ENCODE measurements at regions not wholly inside any gene's neighbourhood (a gene's known extent, or its start where the extent isn't known, plus 50 kb on each side); places are given as distances from the start of the nearest gene placed in this dataset.

DNA sequence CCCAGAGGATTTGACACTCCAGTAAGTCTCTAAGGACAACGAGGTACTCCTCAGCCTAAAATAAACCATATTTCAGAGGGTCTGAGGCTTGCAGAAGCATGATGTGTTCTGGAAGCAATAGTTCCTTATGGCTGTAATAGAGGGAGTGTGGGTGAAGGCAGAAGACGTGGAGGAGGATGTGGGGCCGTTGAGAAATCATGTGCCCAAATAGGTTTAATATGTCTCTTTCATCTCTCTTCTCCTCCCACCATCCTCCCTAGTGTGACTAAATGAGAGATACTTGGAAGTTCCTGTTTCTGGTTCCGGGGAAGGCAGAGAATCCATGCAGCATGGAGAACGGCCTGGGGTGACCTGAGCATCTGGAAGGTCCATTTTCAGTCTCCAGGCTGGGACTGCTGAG lies 174.0 kb upstream of the RSPO3 start:
- Histone ChIP-seq H2AFZ (0 out of 2 replicates have a peak overlapping the region, but pooled peaks have one; percentile 19), H3F3A (ENCODE audit: insufficient read depth, low read depth) (no peaks in the 10 kb centered on the region), H3K9me2 (ENCODE audit: insufficient read depth) (no peaks in the 10 kb centered on the region), H3K27me3 (ENCODE audit: insufficient read depth, low read depth) (no peaks in the 10 kb centered on the region), H3K4me2 (no peak overlapping the region), H3K9me3 (ENCODE audit: insufficient read depth, low read depth) (no peaks in the 10 kb centered on the region; the same call in 1 of the 2 replicates), H3K27ac (no peak overlapping the region), H3K36me3 (ENCODE audit: low read depth) (no peaks in the 10 kb centered on the region), H3K79me2 (ENCODE audit: low read depth) (no peaks in the 10 kb centered on the region), H3K4me1 (replicated peaks; ENCODE audit: insufficient read depth) (no peaks in the 10 kb centered on the region), H3K4me3 (no peak overlapping the region), H4K20me1 (ENCODE audit: insufficient read depth) (no peaks in the 10 kb centered on the region)
- ChIA-PET POLR2A (ENCODE audit: unreplicated experiment) (no interaction called here), CTCF (no interaction called here)
- intact Hi-C loops (cut with micrococcal nuclease; ENCODE audit: unreplicated experiment): no loop called here
- TF ChIP-seq EZH2 (IDR thresholded peaks at IDR 0.05; ENCODE audit: low read depth): no peak
- TF ChIP-seq, protein P1, sequence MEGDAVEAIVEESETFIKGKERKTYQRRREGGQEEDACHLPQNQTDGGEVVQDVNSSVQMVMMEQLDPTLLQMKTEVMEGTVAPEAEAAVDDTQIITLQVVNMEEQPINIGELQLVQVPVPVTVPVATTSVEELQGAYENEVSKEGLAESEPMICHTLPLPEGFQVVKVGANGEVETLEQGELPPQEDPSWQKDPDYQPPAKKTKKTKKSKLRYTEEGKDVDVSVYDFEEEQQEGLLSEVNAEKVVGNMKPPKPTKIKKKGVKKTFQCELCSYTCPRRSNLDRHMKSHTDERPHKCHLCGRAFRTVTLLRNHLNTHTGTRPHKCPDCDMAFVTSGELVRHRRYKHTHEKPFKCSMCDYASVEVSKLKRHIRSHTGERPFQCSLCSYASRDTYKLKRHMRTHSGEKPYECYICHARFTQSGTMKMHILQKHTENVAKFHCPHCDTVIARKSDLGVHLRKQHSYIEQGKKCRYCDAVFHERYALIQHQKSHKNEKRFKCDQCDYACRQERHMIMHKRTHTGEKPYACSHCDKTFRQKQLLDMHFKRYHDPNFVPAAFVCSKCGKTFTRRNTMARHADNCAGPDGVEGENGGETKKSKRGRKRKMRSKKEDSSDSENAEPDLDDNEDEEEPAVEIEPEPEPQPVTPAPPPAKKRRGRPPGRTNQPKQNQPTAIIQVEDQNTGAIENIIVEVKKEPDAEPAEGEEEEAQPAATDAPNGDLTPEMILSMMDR (conservative IDR thresholded peaks at IDR 0.05): no peak
- no TSS peak for BruUV-seq (replicated peaks)
- no peak for DNase-seq

DNA sequence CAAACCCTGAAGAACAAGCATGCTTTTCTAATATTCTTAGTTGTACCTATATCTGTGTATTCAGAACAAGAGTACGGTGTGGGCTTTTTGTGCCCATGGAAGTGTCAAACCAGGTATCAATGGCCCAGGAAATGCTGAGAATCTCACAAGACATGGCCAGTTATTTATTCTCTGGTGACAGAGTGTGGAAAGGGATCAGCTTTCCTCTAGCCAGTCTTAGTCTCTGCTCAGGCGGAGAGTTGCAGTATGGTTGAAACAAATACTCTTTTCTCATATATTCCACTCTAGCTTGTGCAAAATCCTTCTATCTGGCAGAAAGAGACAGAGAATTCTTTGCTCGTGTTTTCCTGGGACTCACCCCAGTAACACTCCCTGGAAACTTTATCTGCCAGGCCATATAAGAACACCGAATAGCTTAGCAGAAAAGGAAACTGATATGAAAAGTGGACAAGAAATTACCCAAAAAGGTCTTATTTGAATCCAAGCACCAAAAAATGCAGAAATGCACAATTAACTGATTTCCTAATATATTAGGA lies 173.3 kb upstream of the RSPO3 start:
- Histone ChIP-seq H4K20me1 (ENCODE audit: insufficient read depth) (no peaks in the 10 kb centered on the region), H2AFZ (no peak overlapping the region), H3K4me3 (no peak overlapping the region), H3K36me3 (ENCODE audit: low read depth) (no peaks in the 10 kb centered on the region), H3F3A (ENCODE audit: insufficient read depth, low read depth) (no peaks in the 10 kb centered on the region), H3K27ac (no peak overlapping the region), H3K79me2 (ENCODE audit: low read depth) (no peaks in the 10 kb centered on the region), H3K4me2 (no peak overlapping the region), H3K9me2 (ENCODE audit: insufficient read depth) (no peaks in the 10 kb centered on the region), H3K9me3 (ENCODE audit: insufficient read depth, low read depth) (no peaks in the 10 kb centered on the region; the same call in 1 of the 2 replicates), H3K4me1 (replicated peaks; ENCODE audit: insufficient read depth) (no peaks in the 10 kb centered on the region), H3K27me3 (ENCODE audit: insufficient read depth, low read depth) (no peaks in the 10 kb centered on the region)
- ChIA-PET CTCF (no interaction called here), POLR2A (ENCODE audit: unreplicated experiment) (no interaction called here)
- intact Hi-C loops (cut with micrococcal nuclease; ENCODE audit: unreplicated experiment): no loop called here
- DNase-seq: no peak
- TF ChIP-seq EZH2 (IDR thresholded peaks at IDR 0.05; ENCODE audit: low read depth): no peak
- TF ChIP-seq, protein P1 (conservative IDR thresholded peaks at IDR 0.05): no peak
- no TSS peak for BruUV-seq (replicated peaks)

- H3K4me3 ChIP-seq: no peak overlapping the region
- TF ChIP-seq EZH2 (IDR thresholded peaks at IDR 0.05; ENCODE audit: low read depth): no peak
- TF ChIP-seq, protein P1 (conservative IDR thresholded peaks at IDR 0.05): no peak
- BruUV-seq (replicated peaks): no TSS peak
- no peaks in the 10 kb centered on the region for H3F3A ChIP-seq (ENCODE audit: insufficient read depth, low read depth)
- no peak overlapping the region for H3K27ac ChIP-seq
- no peaks in the 10 kb centered on the region for H4K20me1 ChIP-seq (ENCODE audit: insufficient read depth)
- H3K9me3 ChIP-seq (ENCODE audit: insufficient read depth, low read depth): no peaks in the 10 kb centered on the region; the same call in 1 of the 2 replicates
- no peak for DNase-seq
- intact Hi-C loops (cut with micrococcal nuclease; ENCODE audit: unreplicated experiment): no loop called here
- no peaks in the 10 kb centered on the region for H3K27me3 ChIP-seq (ENCODE audit: insufficient read depth, low read depth)
- POLR2A ChIA-PET (ENCODE audit: unreplicated experiment): no interaction called here
- H3K79me2 ChIP-seq (ENCODE audit: low read depth): no peaks in the 10 kb centered on the region
- CTCF ChIA-PET: no interaction called here
- H3K36me3 ChIP-seq (ENCODE audit: low read depth): no peaks in the 10 kb centered on the region
- no peak overlapping the region for H3K4me2 ChIP-seq
- H3K4me1 ChIP-seq (replicated peaks; ENCODE audit: insufficient read depth): no peaks in the 10 kb centered on the region
- no peak overlapping the region for H2AFZ ChIP-seq
- no peaks in the 10 kb centered on the region for H3K9me2 ChIP-seq (ENCODE audit: insufficient read depth)
These were observed 172.6 kb upstream of the RSPO3 start for GRCh38 chr6:126945812-126946360.

All from PC-9 (cell line).